AG04449 (cell line): ENCODE measurements at regions not wholly inside any gene's neighbourhood (a gene's known extent, or its start where the extent isn't known, plus 50 kb on each side); places are given as distances from the start of the nearest gene placed in this dataset.

Experiments
- CTCF ChIA-PET: fragments of 350-600 bp; formaldehyde crosslinking; extraction: SDS; loops from one replicate; lab custom pipeline; 2021; ENCODE audit warnings: antibody characterized with exemption; lab: Yijun Ruan, JAX
- POLR2A ChIA-PET: fragments of 400-600, 350-600 bp; formaldehyde crosslinking; extraction: SDS; loops from one replicate; lab custom pipeline; 2020; ENCODE audit warnings: antibody characterized with exemption, inconsistent platforms; lab: Yijun Ruan, JAX
- DNase-seq: peaks from one replicate; pipeline ENCODE4 v3.0.0-alpha.2; 2010; ENCODE audit warnings: low read depth, low spot score
- H3K4me3 ChIP-seq: 2 replicates; pipeline ENCODE4 v1.5.1; 2011; ENCODE audit warnings: low read depth, mild to moderate bottlenecking, control low read depth, low read length
- CTCF ChIP-seq: IDR thresholded peaks from one replicate; pipeline ENCODE4 v1.5.1; 2011; ENCODE audit warnings: mild to moderate bottlenecking, moderate library complexity, low read length, control low read depth, inconsistent platforms; ENCODE audit not compliant: insufficient read depth; ENCODE audit errors: missing control alignments

GRCh38 chr6:27812805-27813492, 99.2 kb downstream of the OR2B2 start:
- DNase-seq = no peak
- H3K4me3 ChIP-seq = no peak overlapping the region
- ChIA-PET CTCF (interaction anchor here (1.1 to 2.4 kb wide), 3 partner anchors 16 to 83 kb away, joined by 3 to 23 read pairs (median 7); a partner anchor contains a TSS), POLR2A (interaction anchor here (7.4 kb wide), 1 partner anchor 82 kb away, joined by 107 read pairs; a partner anchor contains a TSS)
- no peak for TF ChIP-seq CTCF

GRCh38 chr6:27812078-27812804, 100.0 kb downstream of the OR2B2 start:
- POLR2A ChIA-PET = interaction anchor here (0.6 to 7.4 kb wide), 5 partner anchors 54 to 680 kb away, joined by 3 to 107 read pairs (median 42); a partner anchor contains a TSS
- H3K4me3 ChIP-seq = no peak overlapping the region
- CTCF ChIA-PET = interaction anchor here (1.2 to 7.2 kb wide), 3 partner anchors 11 to 83 kb away, joined by 6 to 96 read pairs (median 8); a partner anchor contains a TSS
- no peak for DNase-seq
- no peak for TF ChIP-seq CTCF

GRCh38 chr6:27811451-27811772, 100.8 kb downstream of the OR2B2 start:
- no peak for TF ChIP-seq CTCF
- no peak for DNase-seq
- H3K4me3 ChIP-seq = no peak overlapping the region
- POLR2A ChIA-PET = interaction anchor here (0.5 to 7.4 kb wide), 5 partner anchors 18 to 665 kb away, joined by 3 to 107 read pairs (median 42); a partner anchor contains a TSS
- CTCF ChIA-PET = interaction anchor here (1.2 to 7.2 kb wide), 3 partner anchors 12 to 84 kb away, joined by 6 to 96 read pairs (median 8); a partner anchor contains a TSS

- H3K4me3 ChIP-seq = peak overlapping the region; percentile 85
- POLR2A ChIA-PET = interaction anchor here (0.5 to 7.4 kb wide), 13 partner anchors 13 to 1767 kb away, joined by 3 to 107 read pairs (median 10); a partner anchor contains a TSS
- TF ChIP-seq CTCF = no peak
- CTCF ChIA-PET = interaction anchor here (1.2 to 7.2 kb wide), 6 partner anchors 9 to 84 kb away, joined by 3 to 96 read pairs (median 7); a partner anchor contains a TSS
- no peak for DNase-seq
Observed at GRCh38 chr6:27810768-27811450, 101.3 kb downstream of the OR2B2 start.

GRCh38 chr6:27809939-27810767, 102.0 kb downstream of the OR2B2 start:
- CTCF ChIA-PET = interaction anchor here (0.8 to 7.2 kb wide), 7 partner anchors 9 to 622 kb away, joined by 3 to 96 read pairs (median 5); a partner anchor contains a TSS
- POLR2A ChIA-PET = interaction anchor here (0.6 to 7.4 kb wide), 23 partner anchors 9 to 1789 kb away, joined by 3 to 107 read pairs (median 5); a partner anchor contains a TSS
- peak; percentile 91 for DNase-seq
- peak; percentile 29 for TF ChIP-seq CTCF
- H3K4me3 ChIP-seq = peak overlapping the region; percentile 85
